ENCODE measurements at regions not wholly inside any gene's neighbourhood (a gene's known extent, or its start where the extent isn't known, plus 50 kb on each side); places are given as distances from the start of the nearest gene placed in this dataset.

- TF ChIP-seq CTCF (IDR thresholded peaks at IDR 0.05; ENCODE audit: insufficient read depth, low read length) = no peak
- no peak for DNase-seq (ENCODE audit: low read depth)
- H3K4me3 ChIP-seq (ENCODE audit: low read depth, low read length) = no peak overlapping the region
Measured at GRCh38 chr15:93809516-93809915, 421.8 kb upstream of the MCTP2 start.

- no peak for TF ChIP-seq CTCF (IDR thresholded peaks at IDR 0.05; ENCODE audit: insufficient read depth, low read length)
- H3K4me3 ChIP-seq (ENCODE audit: low read depth, low read length) = no peak overlapping the region
- no peak for DNase-seq (ENCODE audit: low read depth)
Measured at GRCh38 chr15:93803421-93804152, 427.8 kb upstream of the MCTP2 start.

GRCh38 chr15:93801206-93801605, 430.2 kb upstream of the MCTP2 start:
- no peak for TF ChIP-seq CTCF (IDR thresholded peaks at IDR 0.05; ENCODE audit: insufficient read depth, low read length)
- no peak overlapping the region for H3K4me3 ChIP-seq (ENCODE audit: low read depth, low read length)
- DNase-seq (ENCODE audit: low read depth) = no peak

- TF ChIP-seq CTCF (IDR thresholded peaks at IDR 0.05; ENCODE audit: insufficient read depth, low read length) = no peak
- no peak overlapping the region for H3K4me3 ChIP-seq (ENCODE audit: low read depth, low read length)
- DNase-seq (ENCODE audit: low read depth) = no peak
Measured at GRCh38 chr15:93800805-93801204, 430.6 kb upstream of the MCTP2 start.

- no peak overlapping the region for H3K4me3 ChIP-seq (ENCODE audit: low read depth, low read length)
- TF ChIP-seq CTCF (IDR thresholded peaks at IDR 0.05; ENCODE audit: insufficient read depth, low read length) = no peak
- no peak for DNase-seq (ENCODE audit: low read depth)
Measured at GRCh38 chr15:93789441-93789840, 441.9 kb upstream of the MCTP2 start.

- TF ChIP-seq CTCF (IDR thresholded peaks at IDR 0.05; ENCODE audit: insufficient read depth, low read length) = no peak
Measured at GRCh38 chr15:93780073-93780472, 451.3 kb upstream of the MCTP2 start.

GRCh38 chr15:93779341-93779740, 452.0 kb upstream of the MCTP2 start:
- no peak for TF ChIP-seq CTCF (IDR thresholded peaks at IDR 0.05; ENCODE audit: insufficient read depth, low read length)
- no peak for DNase-seq (ENCODE audit: low read depth)
- no peak overlapping the region for H3K4me3 ChIP-seq (ENCODE audit: low read depth, low read length)

More at GRCh38 chr15:93780073-93780472, 451.3 kb upstream of the MCTP2 start:
- no peak for DNase-seq (ENCODE audit: low read depth)
- no peak overlapping the region for H3K4me3 ChIP-seq (ENCODE audit: low read depth, low read length)
